GM23338 (cell line): ENCODE measurements at regions not wholly inside any gene's neighbourhood (a gene's known extent, or its start where the extent isn't known, plus 50 kb on each side); places are given as distances from the start of the nearest gene placed in this dataset.

Source experiments
- ATAC-seq: fragments of 200-7000 bp; cut with Tn5 transposase; 3 replicates; pipeline ENCODE4 v1.9.1; 2020
- DNase-seq: peaks from one replicate; pipeline ENCODE4 v3.0.0-alpha.2; 2015; ENCODE audit warnings: low spot score
- H2AFZ ChIP-seq: fragments of 200-600 bp; sonication (generic); 2 replicates; pipeline ENCODE4 v1.8.0; 2016; ENCODE audit warnings: antibody characterized with exemption, mild to moderate bottlenecking, moderate library complexity
- H3F3A ChIP-seq: fragments of 200-600 bp; sonication (generic); replicated peaks from 2 replicates; pipeline ENCODE4 v1.8.0; 2017; ENCODE audit warnings: antibody characterized with exemption, mixed run types, low read depth
- H3K27ac ChIP-seq: fragments of 200-600 bp; sonication (generic); 2 replicates; pipeline ENCODE4 v1.6.1; 2016; ENCODE audit warnings: low read depth
- H3K27me3 ChIP-seq: fragments of 200-600 bp; sonication (generic); 2 replicates; pipeline ENCODE4 v1.8.0; 2016; ENCODE audit warnings: mild to moderate bottlenecking, mixed run types, moderate library complexity; ENCODE audit not compliant: insufficient read depth
- H3K36me3 ChIP-seq: fragments of 200-600 bp; sonication (generic); 2 replicates; pipeline ENCODE4 v1.8.0; 2016; ENCODE audit warnings: mild to moderate bottlenecking; ENCODE audit not compliant: insufficient read depth
- H3K4me1 ChIP-seq: fragments of 200-600 bp; sonication (generic); 2 replicates; pipeline ENCODE4 v1.8.0; 2016; ENCODE audit warnings: mild to moderate bottlenecking, moderate library complexity; ENCODE audit not compliant: insufficient read depth
- H3K4me2 ChIP-seq: fragments of 200-600 bp; sonication (generic); 2 replicates; pipeline ENCODE4 v1.7.1; 2017; ENCODE audit warnings: mixed run types
- H3K4me3 ChIP-seq: fragments of 200-600 bp; sonication (generic); 2 replicates; pipeline ENCODE4 v1.6.1; 2016; ENCODE audit warnings: mixed run types
- H3K79me2 ChIP-seq: fragments of 200-600 bp; sonication (generic); replicated peaks from 2 replicates; pipeline ENCODE4 v1.8.0; 2017; ENCODE audit warnings: mild to moderate bottlenecking; ENCODE audit not compliant: insufficient read depth
- H3K9me2 ChIP-seq: fragments of 200-600 bp; sonication (generic); 2 replicates; pipeline ENCODE4 v1.8.0; 2017; ENCODE audit not compliant: insufficient read depth
- H4K20me1 ChIP-seq: fragments of 200-600 bp; sonication (generic); replicated peaks from 2 replicates; pipeline ENCODE4 v1.8.0; 2017; ENCODE audit warnings: mild to moderate bottlenecking; ENCODE audit not compliant: insufficient read depth
- H3K27ac Mint-ChIP-seq: 2 replicates; pipeline ENCODE4 v1.8.0; 2020; ENCODE audit warnings: inconsistent platforms, mild to moderate bottlenecking, moderate library complexity, mixed read lengths
- H3K27me3 Mint-ChIP-seq: 3 replicates; pipeline ENCODE4 v1.8.0; 2022; ENCODE audit warnings: low read depth, mild to moderate bottlenecking, moderate library complexity, mixed read lengths, inconsistent platforms; ENCODE audit not compliant: insufficient read depth, poor library complexity
- H3K36me3 Mint-ChIP-seq: 3 replicates; pipeline ENCODE4 v1.8.0; 2021; ENCODE audit warnings: low read depth, mild to moderate bottlenecking, inconsistent platforms, moderate library complexity, mixed read lengths
- H3K4me1 Mint-ChIP-seq: 3 replicates; pipeline ENCODE4 v1.8.0; 2020; ENCODE audit warnings: mild to moderate bottlenecking, inconsistent platforms, mixed read lengths
- H3K4me3 Mint-ChIP-seq: 3 replicates; pipeline ENCODE4 v1.8.0; 2021; ENCODE audit warnings: moderate library complexity, mild to moderate bottlenecking, inconsistent platforms, mixed read lengths
- H3K9me3 Mint-ChIP-seq: 3 replicates; pipeline ENCODE4 v1.8.0; 2020; ENCODE audit warnings: moderate library complexity, mild to moderate bottlenecking, inconsistent platforms, mixed read lengths
- CREB1 ChIP-seq: fragments of 250-450 bp; sonication (Bioruptor Pico); IDR thresholded peaks from 2 replicates; pipeline ENCODE4 v1.5.0; 2020; ENCODE audit warnings: low read depth, mild to moderate bottlenecking, moderate library complexity
- CTCF ChIP-seq, 2 experiments: fragments of 200-600 bp in 1 of 2; sonication (generic) in 1 of 2; conservative IDR thresholded peaks; 2 replicates each; pipeline versions ENCODE4 v1.5.1 to v1.6.1; 2016 to 2017; ENCODE audit warnings: antibody characterized with exemption in 2 of 2, low read depth in 2 of 2, mild to moderate bottlenecking in 2 of 2, moderate library complexity in 1 of 2
- ETS1 ChIP-seq: IDR thresholded peaks from 2 replicates; pipeline ENCODE4 v1.6.1; 2016; ENCODE audit warnings: antibody characterized with exemption
- EZH2 ChIP-seq: fragments of 200-600 bp; sonication (generic); IDR thresholded peaks from one replicate; pipeline ENCODE4 v1.8.0; 2017; ENCODE audit warnings: antibody characterized with exemption, mild to moderate bottlenecking, low read depth; ENCODE audit not compliant: unreplicated experiment
- EZH2phosphoT487 ChIP-seq: fragments of 200-600 bp; sonication (generic); IDR thresholded peaks from one replicate; pipeline ENCODE4 v1.8.1; 2018; ENCODE audit warnings: antibody characterized with exemption; ENCODE audit not compliant: unreplicated experiment
- JUNB ChIP-seq: IDR thresholded peaks from one replicate; pipeline ENCODE4 v1.6.1; 2016; ENCODE audit warnings: antibody characterized with exemption; ENCODE audit not compliant: unreplicated experiment
- NANOG ChIP-seq: IDR thresholded peaks from 2 replicates; pipeline ENCODE4 v1.6.1; 2016; ENCODE audit warnings: antibody characterized with exemption, borderline replicate concordance
- POLR2AphosphoS5 ChIP-seq: IDR thresholded peaks from 2 replicates; pipeline ENCODE4 v1.6.1; 2016; ENCODE audit warnings: antibody characterized with exemption, low read depth
- REST ChIP-seq: IDR thresholded peaks from one replicate; pipeline ENCODE4 v1.6.1; 2018; ENCODE audit warnings: antibody characterized with exemption; ENCODE audit not compliant: unreplicated experiment
- STAT1 ChIP-seq: IDR thresholded peaks from one replicate; pipeline ENCODE4 v1.6.1; 2016; ENCODE audit warnings: antibody characterized with exemption; ENCODE audit not compliant: unreplicated experiment
- ZNF114 ChIP-seq: fragments of 250-450 bp; sonication (Bioruptor Pico); IDR thresholded peaks from 2 replicates; pipeline ENCODE4 v1.5.0; 2020; ENCODE audit warnings: mild to moderate bottlenecking, moderate library complexity
- ZNF331 ChIP-seq: fragments of 250-450 bp; sonication (Bioruptor Pico); IDR thresholded peaks from 2 replicates; pipeline ENCODE4 v1.5.0; 2020; ENCODE audit warnings: low read depth, mild to moderate bottlenecking, moderate library complexity
- ZNF462 ChIP-seq: fragments of 250-450 bp; sonication (Bioruptor Pico); IDR thresholded peaks from 2 replicates; pipeline ENCODE4 v1.5.0; 2020; ENCODE audit warnings: mild to moderate bottlenecking, moderate library complexity

- no peak for TF ChIP-seq REST
- TF ChIP-seq CREB1 (CRISPR knock-in tag), result no peak
- TF ChIP-seq CTCF (conservative IDR thresholded peaks at IDR 0.05; ENCODE audit: low read depth in 2 of 2), result no peak
- TF ChIP-seq ZNF331 (CRISPR knock-in tag), result no peak
- TF ChIP-seq POLR2AphosphoS5, result no peak
- TF ChIP-seq NANOG, result no peak
- TF ChIP-seq JUNB, result no peak
- TF ChIP-seq ETS1, result no peak
- no peak for TF ChIP-seq EZH2phosphoT487
- no peak for TF ChIP-seq ZNF462 (CRISPR knock-in tag)
- no peak for TF ChIP-seq STAT1
- no peak for TF ChIP-seq EZH2
- TF ChIP-seq ZNF114, result no peak
- no peak overlapping the region for H3K4me3 ChIP-seq
- peaks cover 2% of the 10 kb centered on the region for H3K27me3 Mint-ChIP-seq
- no peak overlapping the region for H2AFZ ChIP-seq
- DNase-seq (no peak), ATAC-seq (no peak)
- H3K9me2 ChIP-seq, result 0 out of 2 replicates have a peak, but pooled peaks cover 5% of the 10 kb centered on the region
- H3K36me3 ChIP-seq, result no peaks in the 10 kb centered on the region
- H3K27ac Mint-ChIP-seq, result no peak overlapping the region
- H3K4me1 Mint-ChIP-seq, result no peaks in the 10 kb centered on the region
- H3K27ac ChIP-seq, result no peak overlapping the region
- no peaks in the 10 kb centered on the region for H3F3A ChIP-seq
- no peaks in the 10 kb centered on the region for H3K36me3 Mint-ChIP-seq
- no peaks in the 10 kb centered on the region for H3K4me1 ChIP-seq
- H3K4me3 Mint-ChIP-seq, result no peak overlapping the region
- no peaks in the 10 kb centered on the region for H3K27me3 ChIP-seq
- H3K4me2 ChIP-seq, result no peak overlapping the region
- no peaks in the 10 kb centered on the region; the same call in 2 of the 3 replicates for H3K9me3 Mint-ChIP-seq
- H4K20me1 ChIP-seq, result no peaks in the 10 kb centered on the region
- H3K79me2 ChIP-seq, result no peaks in the 10 kb centered on the region
These were observed 60.2 kb upstream of the STARD4 start for GRCh38 chr5:111572561-111572960.
